OCI-LY7 (cell line): ENCODE measurements at regions not wholly inside any gene's neighbourhood (a gene's known extent, or its start where the extent isn't known, plus 50 kb on each side); places are given as distances from the start of the nearest gene placed in this dataset.

Experiments used
- BruUV-seq: library from RNA; stranded (reverse); fragments of 400-500 nt; replicated peaks from 2 replicates; lab custom pipeline; 2021; lab: Mats Ljungman, UMichigan
- CTCF ChIA-PET: fragments of 300-600 bp; sonication (Branson Sonifier 250); formaldehyde crosslinking; loops from one replicate; lab custom pipeline; 2022; ENCODE audit warnings: antibody characterized with exemption; ENCODE audit not compliant: unreplicated experiment; lab: Charles Lee
- POLR2A ChIA-PET: fragments of 300-600 bp; sonication (Branson Sonifier 250); formaldehyde crosslinking; loops from one replicate; lab custom pipeline; 2022; ENCODE audit warnings: antibody characterized with exemption; lab: Charles Lee
- DNase-seq: peaks from one replicate; pipeline ENCODE4 v3.0.0-alpha.2; 2015; ENCODE audit warnings: low spot score
- H2AFZ ChIP-seq: fragments of 200-600 bp; sonication (generic), shearing (Covaris generic); 2 replicates; pipeline ENCODE4 v1.6.1; 2014; ENCODE audit warnings: mild to moderate bottlenecking, antibody characterized with exemption, low read length, moderate library complexity
- H3K27ac ChIP-seq: fragments of 200-600 bp; sonication (generic); 2 replicates; pipeline ENCODE4 v1.5.1; 2014; ENCODE audit warnings: mixed run types, low read depth, mild to moderate bottlenecking, moderate library complexity, low read length, inconsistent platforms; ENCODE audit not compliant: poor library complexity, severe bottlenecking
- H3K36me3 ChIP-seq: fragments of 200-600 bp; sonication (generic); 2 replicates; pipeline ENCODE4 v1.6.1; 2014; ENCODE audit warnings: mild to moderate bottlenecking, antibody characterized with exemption, low read length, moderate library complexity, mixed read lengths; ENCODE audit not compliant: insufficient read depth
- H3K4me1 ChIP-seq: fragments of 200-600 bp; sonication (generic); 2 replicates; pipeline ENCODE4 v1.5.1; 2014; ENCODE audit warnings: mild to moderate bottlenecking, low read length; ENCODE audit not compliant: insufficient read depth, poor library complexity, severe bottlenecking
- H3K4me2 ChIP-seq: fragments of 200-600 bp; sonication (generic); 2 replicates; pipeline ENCODE4 v1.6.1; 2014; ENCODE audit warnings: mild to moderate bottlenecking, low read length
- H3K4me3 ChIP-seq: fragments of 200-600 bp; sonication (generic); 2 replicates; pipeline ENCODE4 v1.5.1; 2014; ENCODE audit warnings: mild to moderate bottlenecking, low read depth, low read length; ENCODE audit not compliant: poor library complexity, severe bottlenecking
- H3K79me2 ChIP-seq: fragments of 200-600 bp; sonication (generic); 2 replicates; pipeline ENCODE4 v1.6.1; 2016; ENCODE audit warnings: low read depth, mild to moderate bottlenecking, low read length, moderate library complexity, mixed read lengths; ENCODE audit not compliant: insufficient read depth
- H3K9me2 ChIP-seq: fragments of 200-600 bp; sonication (generic); 2 replicates; pipeline ENCODE4 v1.6.1; 2016; ENCODE audit warnings: mild to moderate bottlenecking, low read length, mixed read lengths; ENCODE audit not compliant: insufficient read depth
- H3K9me3 ChIP-seq: fragments of 200-600 bp; sonication (generic); 2 replicates; pipeline ENCODE4 v1.6.1; 2014; ENCODE audit warnings: mild to moderate bottlenecking, mixed run types, low read length, mixed read lengths
- H4K20me1 ChIP-seq: fragments of 200-600 bp; sonication (generic); 2 replicates; pipeline ENCODE4 v1.6.1; 2014; ENCODE audit warnings: mild to moderate bottlenecking, antibody characterized with exemption, low read length, moderate library complexity, mixed read lengths; ENCODE audit not compliant: insufficient read depth
- CTCF ChIP-seq: fragments of 200-600 bp; sonication (generic); conservative IDR thresholded peaks from 2 replicates; pipeline ENCODE4 v1.5.1; 2014; ENCODE audit warnings: mild to moderate bottlenecking, antibody characterized with exemption, low read length, moderate library complexity, mixed read lengths
- EZH2phosphoT487 ChIP-seq: fragments of 200-600 bp; sonication (generic); IDR thresholded peaks from 2 replicates; pipeline ENCODE4 v1.6.1; 2018; ENCODE audit warnings: low read depth, borderline replicate concordance, mild to moderate bottlenecking, mixed run types, antibody characterized with exemption, low read length, moderate library complexity, mixed read lengths
- intact Hi-C: fragments of 100-400 bp; cut with micrococcal nuclease; formaldehyde crosslinking; loops from one replicate; pipeline ENCODE4 v1.10.0; 2022; ENCODE audit not compliant: unreplicated experiment

- Histone ChIP-seq H3K4me2 (no peak overlapping the region), H3K79me2 (no peaks in the 10 kb centered on the region), H3K4me1 (no peaks in the 10 kb centered on the region), H3K9me3 (no peaks in the 10 kb centered on the region), H3K4me3 (no peak overlapping the region), H3K36me3 (no peaks in the 10 kb centered on the region), H4K20me1 (no peaks in the 10 kb centered on the region), H3K9me2 (no peaks in the 10 kb centered on the region), H2AFZ (no peak overlapping the region), H3K27ac (no peak overlapping the region)
- TF ChIP-seq CTCF, result no peak
- no peak for TF ChIP-seq EZH2phosphoT487
- intact Hi-C loops, result loop anchor here (10.0 kb wide), 1 partner anchor 199 kb away; no protein-coding TSS in a partner anchor
- POLR2A ChIA-PET, result no interaction called here
- CTCF ChIA-PET, result no interaction called here
- DNase-seq, result no peak
- BruUV-seq, result no TSS peak
Observed at GRCh38 chr2:126973745-126974144, 75.1 kb downstream of the TEX51 start.

GRCh38 chr2:126975671-126976655, 77.3 kb downstream of the TEX51 start:
- BruUV-seq, result no TSS peak
- H3K4me3 ChIP-seq, result no peak overlapping the region
- no peaks in the 10 kb centered on the region for H3K9me2 ChIP-seq
- no peaks in the 10 kb centered on the region for H3K79me2 ChIP-seq
- no peaks in the 10 kb centered on the region for H3K9me3 ChIP-seq
- CTCF ChIA-PET, result no interaction called here
- POLR2A ChIA-PET, result no interaction called here
- H4K20me1 ChIP-seq, result no peaks in the 10 kb centered on the region
- no peaks in the 10 kb centered on the region for H3K4me1 ChIP-seq
- intact Hi-C loops, result loop anchor here (10.0 kb wide), 1 partner anchor 201 kb away; no protein-coding TSS in a partner anchor
- no peak overlapping the region for H3K4me2 ChIP-seq
- DNase-seq, result no peak
- no peak overlapping the region for H2AFZ ChIP-seq
- TF ChIP-seq CTCF (no peak), EZH2phosphoT487 (no peak)
- no peaks in the 10 kb centered on the region for H3K36me3 ChIP-seq
- H3K27ac ChIP-seq, result no peak overlapping the region
